Small intestine (tissue), 7 donors: ENCODE measurements at regions not wholly inside any gene's neighbourhood (a gene's known extent, or its start where the extent isn't known, plus 50 kb on each side); places are given as distances from the start of the nearest gene placed in this dataset.

Experiments
- DNase-seq, 2 donors: peaks; one replicate each; pipeline versions ENCODE4 v3.0.0 to v3.0.0-alpha.2; 2013
- FAIRE-seq: peaks from 2 replicates; lab custom pipeline; 2012; peaks lifted over from hg19 to GRCh38; lab: Jason Lieb, UNC
- H3K27ac ChIP-seq, 3 donors: one replicate each; pipeline ENCODE4 v1.5.1; 2013; ENCODE audit warnings: low read length in 2 of 3, mild to moderate bottlenecking in 2 of 3, control low read depth in 1 of 3, inconsistent platforms in 1 of 3, low read depth in 1 of 3, moderate library complexity in 1 of 3
- H3K27me3 ChIP-seq, 3 donors: one replicate each; pipeline ENCODE4 v1.6.1; 2013; ENCODE audit warnings: low read length in 3 of 3, inconsistent platforms in 1 of 3; ENCODE audit not compliant: control insufficient read depth in 3 of 3, insufficient read depth in 3 of 3
- H3K36me3 ChIP-seq, 3 donors: one replicate each; pipeline ENCODE4 v1.6.1; 2013; ENCODE audit warnings: low read length in 3 of 3, inconsistent platforms in 1 of 3, low read depth in 1 of 3, mild to moderate bottlenecking in 1 of 3, moderate library complexity in 1 of 3; ENCODE audit not compliant: control insufficient read depth in 3 of 3, insufficient read depth in 2 of 3
- H3K4me1 ChIP-seq, 3 donors: one replicate each; pipeline ENCODE4 v1.6.1; 2013; ENCODE audit warnings: low read length in 2 of 3, inconsistent platforms in 1 of 3, low read depth in 1 of 3, mild to moderate bottlenecking in 1 of 3, moderate library complexity in 1 of 3; ENCODE audit not compliant: control insufficient read depth in 3 of 3, insufficient read depth in 2 of 3
- H3K4me3 ChIP-seq, 3 donors: one replicate each; pipeline ENCODE4 v1.5.1; 2013; ENCODE audit warnings: low read length in 3 of 3, control low read depth in 1 of 3, inconsistent platforms in 1 of 3, low read depth in 1 of 3, mild to moderate bottlenecking in 1 of 3, moderate library complexity in 1 of 3
- H3K9me3 ChIP-seq, 2 donors: one replicate each; pipeline ENCODE4 v1.6.1; 2013; ENCODE audit warnings: low read depth in 1 of 2, low read length in 1 of 2; ENCODE audit not compliant: control insufficient read depth in 2 of 2, insufficient read depth in 1 of 2
- WGBS, 3 donors: extraction: QIAGEN DNeasy Blood & Tissue Kit; methylation state at CpG; one replicate each; pipeline ENCODE4 v1.1.7; 2013; 5-methylcytosine and 5-hydroxymethylcytosine counted together
- donor health status: healthy with polysubstance abuse.
- donor health status: control.
- donor health status: control.
- donor health status: Bipolar disorder and iron deficiency.
- donor health status: healthy.

DNA sequence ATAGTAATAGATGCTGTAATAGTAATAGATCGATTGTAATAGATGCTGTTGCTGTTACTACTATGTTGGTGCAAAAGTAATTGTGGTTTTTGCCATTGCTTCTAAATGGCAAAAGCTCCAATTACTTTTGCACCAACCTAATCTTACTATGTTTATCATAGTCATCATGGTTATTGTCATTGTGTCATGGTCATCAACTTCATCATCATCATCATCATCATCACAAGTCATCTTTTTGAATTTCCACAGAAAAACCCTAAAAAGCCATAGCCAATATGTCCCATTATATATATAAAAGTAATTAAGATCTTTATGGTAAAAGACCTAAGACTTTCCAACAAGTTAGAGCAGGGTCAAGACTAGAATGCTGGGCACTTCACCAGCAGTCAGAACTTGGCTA is 435.1 kb upstream of the MARCKS start:
- H3K27ac ChIP-seq, result no peak overlapping the region

DNA sequence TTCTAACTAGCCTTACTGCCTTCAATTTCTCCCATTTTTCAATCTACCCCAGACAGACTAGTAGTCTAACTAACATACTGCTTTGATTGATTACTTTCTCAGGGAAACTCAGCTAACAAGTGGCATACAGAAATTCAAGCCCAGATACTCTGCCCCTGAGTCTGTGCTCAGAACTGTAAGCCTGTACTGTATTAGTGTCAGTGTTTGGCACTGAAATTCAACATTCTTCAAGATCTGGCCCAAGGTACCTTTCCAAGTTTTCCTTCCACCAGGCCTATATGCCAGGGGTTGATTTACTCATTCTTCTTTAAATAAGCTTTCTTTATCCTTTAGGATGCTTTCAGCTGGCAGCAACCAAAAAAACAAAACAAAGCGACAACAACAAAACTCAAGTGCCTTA is 433.2 kb upstream of the MARCKS start:
- WGBS, 3 donors, result 89 to 94% (median 94%) methylated on average over 1 of the region's 1 CpG
- H3K4me1 ChIP-seq, result peaks cover 0 to 3% (median 0%) of the 10 kb centered on the region in 3 donors
- H3K4me3 ChIP-seq, result no peak overlapping the region
- H3K36me3 ChIP-seq, result no peaks in the 10 kb centered on the region
- FAIRE-seq (no peak), DNase-seq (no peak)
- no peaks in the 10 kb centered on the region for H3K9me3 ChIP-seq
- H3K27ac ChIP-seq, result no peak overlapping the region
- H3K27me3 ChIP-seq, result no peaks in the 10 kb centered on the region

More for the DNA sequence above, 435.1 kb upstream of the MARCKS start:
- DNase-seq (no peak), FAIRE-seq (no peak)
- H3K9me3 ChIP-seq, result no peaks in the 10 kb centered on the region
- no peaks in the 10 kb centered on the region for H3K27me3 ChIP-seq
- 75 to 89% (median 88%) methylated on average over 1 of the region's 1 CpG for WGBS, 3 donors
- no peak overlapping the region for H3K4me3 ChIP-seq
- H3K4me1 ChIP-seq, result no peaks in the 10 kb centered on the region
- H3K36me3 ChIP-seq, result no peaks in the 10 kb centered on the region

DNA sequence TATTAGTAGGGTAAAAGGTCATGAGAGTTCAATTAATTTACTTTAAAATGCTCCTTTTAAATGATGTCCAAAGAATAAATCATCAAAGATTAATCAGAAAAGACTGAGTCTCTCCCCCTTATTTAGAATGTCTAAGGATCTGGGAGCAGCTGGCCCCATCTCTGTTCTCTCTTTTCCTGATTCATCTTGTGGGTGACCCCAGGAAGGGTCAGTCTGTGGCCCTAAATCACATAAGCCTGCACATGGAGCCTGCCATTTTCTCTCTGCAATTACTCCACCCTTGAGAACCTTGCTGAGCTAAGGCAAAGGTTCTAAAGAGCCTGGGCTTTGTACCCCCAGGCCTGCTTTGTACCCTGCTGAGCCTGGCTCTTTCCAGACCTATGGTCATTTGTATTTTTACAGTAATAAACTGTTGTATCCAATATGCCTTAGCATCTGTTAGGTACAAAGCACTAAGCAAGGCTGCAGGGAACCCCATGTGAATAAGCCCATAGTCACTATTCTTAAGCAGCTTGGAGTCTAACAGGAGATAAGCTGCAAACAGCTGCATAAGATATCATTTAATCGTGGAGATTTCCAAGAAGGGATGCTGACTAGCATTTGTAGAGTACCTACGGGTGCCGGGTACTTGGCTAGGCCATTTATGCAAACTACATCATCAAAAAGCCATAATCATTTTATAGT is 431.0 kb upstream of the MARCKS start:
- no peak for FAIRE-seq
- Histone ChIP-seq H3K27ac (no peak overlapping the region), H3K36me3 (no peaks in the 10 kb centered on the region), H3K9me3 (no peaks in the 10 kb centered on the region), H3K4me3 (no peak overlapping the region), H3K27me3 (no peaks in the 10 kb centered on the region), H3K4me1 (peaks cover 0 to 3% (median 0%) of the 10 kb centered on the region in 3 donors)
- DNase-seq, result no peak
- 51 to 85% (median 71%) methylated on average over 3 of the region's 3 CpGs for WGBS, 3 donors

DNA sequence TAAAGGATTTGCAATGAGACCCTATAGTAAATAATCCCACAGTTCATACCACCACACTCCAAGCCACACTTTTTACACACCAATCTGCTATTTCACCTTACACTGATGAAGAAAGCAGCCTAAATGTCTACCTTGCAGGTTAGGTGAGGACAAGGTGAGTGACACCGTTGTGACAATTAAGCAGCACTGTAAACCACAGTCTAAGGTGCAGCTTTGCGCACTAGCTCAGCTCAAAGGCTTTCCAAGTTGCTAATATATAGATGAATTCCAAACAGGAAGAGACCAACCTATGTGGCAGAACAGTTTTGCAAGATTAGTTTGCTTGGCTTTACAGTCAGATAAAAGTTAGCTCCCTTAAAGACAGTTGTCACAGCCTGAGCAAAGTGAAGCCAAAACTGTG is 429.5 kb upstream of the MARCKS start:
- WGBS, 3 donors, result 22 to 68% (median 33%) methylated on average over 2 of the region's 2 CpGs
- H3K4me3 ChIP-seq, result no peak overlapping the region
- DNase-seq (peak; percentile 61 to 69), FAIRE-seq (no peak)
- no peak overlapping the region for H3K27ac ChIP-seq
- H3K4me1 ChIP-seq, result peaks cover 0 to 3% (median 0%) of the 10 kb centered on the region in 3 donors
- H3K9me3 ChIP-seq, result no peaks in the 10 kb centered on the region
- no peaks in the 10 kb centered on the region for H3K27me3 ChIP-seq
- H3K36me3 ChIP-seq, result no peaks in the 10 kb centered on the region

DNA sequence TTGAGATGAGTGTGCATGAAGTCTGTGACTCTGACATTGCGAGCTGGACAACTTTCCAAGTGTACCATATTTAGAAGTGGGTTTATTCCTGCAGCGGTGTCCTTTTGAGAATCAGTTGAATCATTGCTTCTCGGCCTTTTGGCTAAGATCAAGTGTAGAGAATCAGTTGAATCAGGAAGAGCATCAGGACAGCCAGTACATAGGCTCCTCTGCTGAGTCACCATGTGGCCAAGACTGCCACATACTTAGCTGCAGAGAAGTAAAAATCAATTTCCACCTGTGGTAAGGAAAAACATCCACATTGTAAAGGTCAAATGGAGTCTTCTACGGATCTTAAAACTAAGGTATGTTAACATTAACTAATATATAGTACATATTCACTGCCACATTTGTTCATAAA is 428.4 kb upstream of the MARCKS start:
- FAIRE-seq (no peak), DNase-seq (no peak)
- H3K4me1 ChIP-seq, result peaks cover 0 to 10% (median 3%) of the 10 kb centered on the region in 3 donors
- H3K27ac ChIP-seq, result no peak overlapping the region
- no peaks in the 10 kb centered on the region for H3K36me3 ChIP-seq
- H3K27me3 ChIP-seq, result no peaks in the 10 kb centered on the region
- H3K9me3 ChIP-seq, result no peaks in the 10 kb centered on the region
- no peak overlapping the region for H3K4me3 ChIP-seq
- WGBS, 3 donors, result 83 to 91% (median 89%) methylated on average over 4 of the region's 4 CpGs

DNA sequence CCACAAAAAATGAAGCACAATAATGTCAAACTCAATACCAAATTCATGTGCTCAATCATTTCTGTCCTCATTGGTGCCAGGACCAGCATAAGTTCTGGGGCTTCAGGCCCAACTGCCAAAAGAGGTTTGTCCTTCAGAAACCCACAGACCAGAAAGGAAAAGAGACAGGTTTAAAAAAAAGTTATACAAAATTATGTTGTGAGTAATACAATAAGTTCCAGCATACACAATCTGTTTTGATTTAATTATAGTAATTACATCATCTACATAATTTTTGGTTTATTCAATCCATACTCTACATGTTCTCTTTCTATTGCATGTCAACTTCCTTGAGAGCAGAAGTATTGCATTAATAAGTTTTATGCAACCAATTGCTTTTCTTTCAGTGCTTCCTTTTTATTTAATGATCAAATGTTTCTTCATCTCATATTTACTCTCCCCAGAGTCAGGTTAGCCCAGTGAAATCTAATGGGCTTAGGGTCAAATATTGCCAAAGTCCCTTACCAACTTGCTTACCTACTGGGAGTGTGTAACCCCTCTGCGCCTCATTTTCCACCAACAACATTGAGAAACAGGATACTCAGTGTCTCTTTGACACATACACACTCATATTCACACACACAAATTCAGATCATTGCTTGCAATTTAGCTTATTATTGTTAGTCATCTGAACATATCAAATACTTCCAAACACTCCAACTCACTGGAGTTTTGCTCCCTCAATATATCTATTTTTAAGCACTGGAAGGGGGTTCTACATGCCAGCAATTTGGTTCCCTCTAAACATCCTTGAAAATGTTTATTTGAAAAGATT is 424.4 kb upstream of the MARCKS start:
- H3K9me3 ChIP-seq, result no peaks in the 10 kb centered on the region
- no peak overlapping the region for H3K27ac ChIP-seq
- H3K27me3 ChIP-seq, result no peaks in the 10 kb centered on the region
- DNase-seq (no peak), FAIRE-seq (no peak)
- no peak overlapping the region for H3K4me3 ChIP-seq
- H3K36me3 ChIP-seq, result no peaks in the 10 kb centered on the region
- 87 to 96% (median 93%) methylated on average over 1 of the region's 1 CpG for WGBS, 3 donors
- peaks cover 0 to 15% (median 3%) of the 10 kb centered on the region in 3 donors for H3K4me1 ChIP-seq

DNA sequence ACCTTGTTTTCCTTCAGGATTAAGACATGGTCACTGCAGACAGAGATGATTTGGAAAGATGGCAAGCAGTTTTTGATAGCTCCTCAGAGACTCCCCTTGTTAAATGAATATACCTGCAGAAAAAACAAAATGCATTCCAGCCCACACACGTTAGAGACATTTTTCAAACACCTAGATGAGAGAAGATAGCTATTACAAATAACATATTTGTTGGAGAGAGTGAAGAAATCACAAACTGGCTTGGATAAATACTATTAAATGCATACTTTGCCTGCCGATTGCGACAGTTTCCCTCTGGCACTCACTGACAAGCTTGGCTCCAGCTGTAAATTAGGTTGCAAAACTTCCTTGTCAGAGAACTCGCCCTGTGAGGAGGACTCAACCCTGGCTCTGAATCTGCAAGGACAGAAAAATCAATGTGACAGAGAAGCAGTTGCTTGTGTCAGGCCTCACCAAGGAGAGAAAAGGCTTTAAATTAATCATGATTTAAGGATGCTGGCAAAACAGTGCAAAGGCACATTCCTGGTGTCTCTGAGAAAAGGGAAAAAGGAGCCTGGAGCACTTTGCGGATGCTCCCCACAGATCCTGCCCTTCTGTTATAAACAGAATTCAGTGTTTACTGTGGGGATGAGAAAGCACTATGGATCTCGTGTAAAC is 423.7 kb upstream of the MARCKS start:
- Histone ChIP-seq H3K4me3 (no peak overlapping the region), H3K27me3 (no peaks in the 10 kb centered on the region), H3K36me3 (no peaks in the 10 kb centered on the region), H3K9me3 (no peaks in the 10 kb centered on the region), H3K4me1 (peaks cover 0 to 13% (median 3%) of the 10 kb centered on the region in 3 donors), H3K27ac (no peak overlapping the region)
- FAIRE-seq, result no peak
- 21 to 33% (median 32%) methylated on average over 6 of the region's 6 CpGs for WGBS, 3 donors
- peak; percentile 57 to 80 for DNase-seq

DNA sequence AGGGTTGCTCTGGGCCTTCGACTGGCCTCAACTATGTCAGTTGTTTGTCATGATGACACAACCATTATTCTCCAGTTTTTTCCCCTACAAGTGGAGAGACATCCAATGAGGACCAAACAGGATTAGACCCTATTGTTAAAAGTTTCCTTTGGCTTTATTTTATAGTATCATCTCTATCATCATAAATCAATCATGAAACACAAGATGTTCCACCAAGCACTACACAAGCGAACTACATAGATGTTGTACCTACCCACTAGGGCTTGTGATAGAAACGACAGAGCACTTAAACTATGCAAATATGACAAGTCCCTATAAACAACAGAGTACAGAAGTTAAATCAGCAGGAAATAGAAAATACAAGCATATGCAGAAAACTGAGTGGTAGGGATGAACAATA is 422.5 kb upstream of the MARCKS start:
- H3K4me3 ChIP-seq, result no peak overlapping the region
- WGBS, 3 donors, result 78 to 84% (median 83%) methylated on average over 3 of the region's 3 CpGs
- H3K27ac ChIP-seq, result no peak overlapping the region
- no peaks in the 10 kb centered on the region for H3K27me3 ChIP-seq
- FAIRE-seq, result no peak
- no peak for DNase-seq
- no peaks in the 10 kb centered on the region for H3K36me3 ChIP-seq
- H3K4me1 ChIP-seq, result peaks cover 0 to 13% (median 3%) of the 10 kb centered on the region in 3 donors
- H3K9me3 ChIP-seq, result no peaks in the 10 kb centered on the region
